Activated T-helper 9 cell treated with anti-CD3 and anti-CD28 coated beads, Interleukin-2, amount 50 U/mL, for 16 hours (primary cell): ENCODE measurements at regions not wholly inside any gene's neighbourhood (a gene's known extent, or its start where the extent isn't known, plus 50 kb on each side); places are given as distances from the start of the nearest gene placed in this dataset.
"Not testable (repeated sequence)": the region's sequence is repeated elsewhere in the genome, so short reads cannot be mapped to it uniquely, and the experiment has no call there.

Experiments
- DNase-seq: peaks from one replicate; pipeline ENCODE4 v3.0.0-alpha.2; 2020; ENCODE audit warnings: low read depth

- no peak for DNase-seq
Measured at GRCh38 chr14:101246894-101247841, 314.1 kb upstream of the DIO3 start.

- no peak for DNase-seq
Measured at GRCh38 chr14:101247842-101248725, 313.2 kb upstream of the DIO3 start.

GRCh38 chr14:101248840-101249675, 312.2 kb upstream of the DIO3 start:
- no peak for DNase-seq

GRCh38 chr14:101249676-101250036, 311.6 kb upstream of the DIO3 start:
- DNase-seq: no peak

- no peak for DNase-seq
Measured at GRCh38 chr14:101250336-101250947, 310.9 kb upstream of the DIO3 start.

- DNase-seq: no peak
Measured at GRCh38 chr14:101250948-101251811, 310.1 kb upstream of the DIO3 start.

- DNase-seq: no peak
Measured at GRCh38 chr14:101251812-101252442, 309.4 kb upstream of the DIO3 start.

- no peak for DNase-seq
Measured at GRCh38 chr14:101252443-101253214, 308.7 kb upstream of the DIO3 start.

GRCh38 chr14:101253948-101254347, 307.3 kb upstream of the DIO3 start:
- no peak for DNase-seq

GRCh38 chr14:101254805-101255764, 306.2 kb upstream of the DIO3 start:
- DNase-seq: no peak

GRCh38 chr14:101255765-101256125, 305.6 kb upstream of the DIO3 start:
- DNase-seq: no peak

GRCh38 chr14:101256266-101256665, 305.0 kb upstream of the DIO3 start:
- DNase-seq: no peak

GRCh38 chr14:101257551-101257950, 303.7 kb upstream of the DIO3 start:
- DNase-seq: no peak

GRCh38 chr14:101259748-101260147, 301.5 kb upstream of the DIO3 start:
- no peak for DNase-seq

- DNase-seq: not testable (repeated sequence)
Measured at GRCh38 chr14:101266441-101266840, 294.9 kb upstream of the DIO3 start.

- no peak for DNase-seq
Measured at GRCh38 chr14:101273091-101273490, 288.2 kb upstream of the DIO3 start.

- no peak for DNase-seq
Measured at GRCh38 chr14:101276309-101277091, 284.8 kb upstream of the DIO3 start.
